ENCODE measurements at regions not wholly inside any gene's neighbourhood (a gene's known extent, or its start where the extent isn't known, plus 50 kb on each side); places are given as distances from the start of the nearest gene placed in this dataset.

DNA sequence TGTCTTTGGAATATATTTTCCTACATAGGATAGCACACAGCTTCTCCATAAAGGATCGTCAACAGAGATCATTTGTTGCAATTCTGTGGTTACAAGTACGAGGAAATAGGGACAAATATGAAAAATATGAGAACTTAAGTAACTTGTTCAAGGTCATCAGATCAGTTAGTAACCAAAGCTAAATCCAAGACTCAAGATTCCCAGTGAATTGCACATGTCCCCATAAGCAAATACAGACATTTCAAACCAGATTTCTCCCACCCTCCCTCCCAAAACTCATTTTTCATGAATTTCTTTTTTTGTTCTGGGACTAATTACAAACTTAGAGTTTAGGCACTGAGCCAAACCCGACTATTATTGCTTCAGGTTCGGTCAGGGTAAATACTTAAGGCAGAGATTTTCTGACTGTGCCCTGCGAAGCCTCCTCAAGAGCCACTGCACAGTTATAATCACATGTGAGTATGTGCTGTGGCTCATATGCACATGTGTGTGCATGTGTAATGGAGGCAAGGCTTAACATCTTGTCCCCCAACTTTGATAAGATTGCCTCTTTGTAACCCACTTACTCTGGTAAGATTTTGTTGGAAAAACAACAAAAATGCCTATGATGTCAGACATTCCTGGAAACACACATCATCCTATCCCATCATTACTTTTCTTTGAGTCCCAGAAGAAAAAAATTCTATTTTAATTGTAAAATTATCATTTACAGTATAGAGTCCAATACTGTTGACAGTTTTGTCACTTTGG lies 216.2 kb downstream of the CD83 start:
- TF ChIP-seq, protein P1, sequence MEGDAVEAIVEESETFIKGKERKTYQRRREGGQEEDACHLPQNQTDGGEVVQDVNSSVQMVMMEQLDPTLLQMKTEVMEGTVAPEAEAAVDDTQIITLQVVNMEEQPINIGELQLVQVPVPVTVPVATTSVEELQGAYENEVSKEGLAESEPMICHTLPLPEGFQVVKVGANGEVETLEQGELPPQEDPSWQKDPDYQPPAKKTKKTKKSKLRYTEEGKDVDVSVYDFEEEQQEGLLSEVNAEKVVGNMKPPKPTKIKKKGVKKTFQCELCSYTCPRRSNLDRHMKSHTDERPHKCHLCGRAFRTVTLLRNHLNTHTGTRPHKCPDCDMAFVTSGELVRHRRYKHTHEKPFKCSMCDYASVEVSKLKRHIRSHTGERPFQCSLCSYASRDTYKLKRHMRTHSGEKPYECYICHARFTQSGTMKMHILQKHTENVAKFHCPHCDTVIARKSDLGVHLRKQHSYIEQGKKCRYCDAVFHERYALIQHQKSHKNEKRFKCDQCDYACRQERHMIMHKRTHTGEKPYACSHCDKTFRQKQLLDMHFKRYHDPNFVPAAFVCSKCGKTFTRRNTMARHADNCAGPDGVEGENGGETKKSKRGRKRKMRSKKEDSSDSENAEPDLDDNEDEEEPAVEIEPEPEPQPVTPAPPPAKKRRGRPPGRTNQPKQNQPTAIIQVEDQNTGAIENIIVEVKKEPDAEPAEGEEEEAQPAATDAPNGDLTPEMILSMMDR (conservative IDR thresholded peaks at IDR 0.05 in 1 of 2, IDR thresholded peaks at IDR 0.05 in 1 of 2; ENCODE audit: low read depth in 1 of 2, low read length in 2 of 2): no peak
- TF ChIP-seq EZH2 (IDR thresholded peaks at IDR 0.05; ENCODE audit: low read length, missing control alignments): no peak
